Tibial nerve (tissue), 4 donors: ENCODE measurements at regions not wholly inside any gene's neighbourhood (a gene's known extent, or its start where the extent isn't known, plus 50 kb on each side); places are given as distances from the start of the nearest gene placed in this dataset.

Source experiments
- CTCF ChIP-seq, 5 experiments: fragments of 200-600 bp in 3 of 5; fragments of 450-650 bp in 2 of 5; sonication (generic) in 3 of 5; IDR thresholded peaks; one replicate each; pipeline ENCODE4 v1.5.1; 2016 to 2019; ENCODE audit warnings: antibody characterized with exemption in 5 of 5, mild to moderate bottlenecking in 3 of 5, moderate library complexity in 2 of 5
- EP300 ChIP-seq, 2 donors: sonication (generic); formaldehyde crosslinking; IDR thresholded peaks; one replicate each; pipeline ENCODE4 v1.6.1; 2017; ENCODE audit warnings: antibody characterized with exemption in 2 of 2, mild to moderate bottlenecking in 1 of 2
- POLR2A ChIP-seq, 2 donors: fragments of 450-650 bp; IDR thresholded peaks; one replicate each; pipeline ENCODE4 v1.6.1; 2017; ENCODE audit warnings: antibody characterized with exemption in 2 of 2, mild to moderate bottlenecking in 2 of 2, moderate library complexity in 2 of 2

GRCh38 chr6:97697456-97697855 is 414.4 kb upstream of the MMS22L start:
- no peak for TF ChIP-seq CTCF (IDR thresholded peaks at IDR 0.05)
- no peak for TF ChIP-seq POLR2A (IDR thresholded peaks at IDR 0.05)
- TF ChIP-seq EP300 (IDR thresholded peaks at IDR 0.05), result no peak
